Mesothelial cell of epicardium (in vitro differentiated cells): ENCODE measurements at regions not wholly inside any gene's neighbourhood (a gene's known extent, or its start where the extent isn't known, plus 50 kb on each side); places are given as distances from the start of the nearest gene placed in this dataset.

Experiments
- DNase-seq, 2 experiments: peaks; one replicate each; pipeline ENCODE4 v3.0.0; 2021; ENCODE audit warnings: low spot score in 2 of 2; ENCODE audit not compliant: unreplicated experiment in 2 of 2
- H3K27ac Mint-ChIP-seq: 2 replicates; pipeline ENCODE4 v1.8.0; 2021; ENCODE audit warnings: mixed read lengths
- H3K27me3 Mint-ChIP-seq: 2 replicates; pipeline ENCODE4 v1.8.0; 2021; ENCODE audit warnings: low read depth, mixed read lengths
- H3K36me3 Mint-ChIP-seq: 2 replicates; pipeline ENCODE4 v1.8.0; 2021; ENCODE audit warnings: mixed read lengths
- H3K4me1 Mint-ChIP-seq: 2 replicates; pipeline ENCODE4 v1.8.0; 2021; ENCODE audit warnings: mixed read lengths
- H3K4me3 Mint-ChIP-seq: 2 replicates; pipeline ENCODE4 v1.8.0; 2021; ENCODE audit warnings: mild to moderate bottlenecking, moderate library complexity, mixed read lengths
- H3K9me3 Mint-ChIP-seq: 2 replicates; pipeline ENCODE4 v1.8.0; 2021; ENCODE audit warnings: mixed read lengths
- CTCF ChIP-seq: fragments of 200-600 bp; sonication (generic); IDR thresholded peaks from one replicate; pipeline ENCODE4 v1.5.0; 2021; ENCODE audit warnings: antibody characterized with exemption; ENCODE audit not compliant: unreplicated experiment

- TF ChIP-seq CTCF, result no peak
- no peak overlapping the region for H3K27ac Mint-ChIP-seq
- DNase-seq, result no peak
- no peak overlapping the region for H3K4me3 Mint-ChIP-seq
- H3K4me1 Mint-ChIP-seq, result no peaks in the 10 kb centered on the region
- no peaks in the 10 kb centered on the region for H3K36me3 Mint-ChIP-seq
- H3K9me3 Mint-ChIP-seq, result no peaks in the 10 kb centered on the region
- H3K27me3 Mint-ChIP-seq, result peaks cover 6% of the 10 kb centered on the region
These were observed 502.7 kb downstream of the ETNK1 start for GRCh38 chr12:23127701-23128100.

DNA sequence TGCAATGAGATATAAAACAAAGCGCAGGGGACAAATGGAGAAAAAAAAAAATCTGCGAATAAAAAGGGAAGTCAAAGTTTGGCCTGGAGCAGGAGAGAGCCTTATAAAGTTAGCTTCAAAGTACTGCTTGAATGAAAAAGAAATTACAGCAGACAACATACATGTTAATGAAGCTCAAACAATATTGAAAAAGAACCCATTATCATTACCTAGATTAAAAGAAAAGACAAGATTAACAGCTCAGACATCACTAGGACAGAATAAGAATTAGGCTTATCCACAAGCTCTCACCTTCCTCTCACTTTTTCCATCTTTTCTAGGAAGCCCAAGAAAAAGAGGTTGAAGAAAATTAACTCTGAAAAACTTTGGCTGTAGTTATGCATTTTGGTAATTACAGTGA, 503.5 kb downstream of the ETNK1 start:
- Mint-ChIP-seq H3K36me3 (no peaks in the 10 kb centered on the region), H3K27ac (no peak overlapping the region), H3K4me3 (no peak overlapping the region), H3K27me3 (peaks cover 6% of the 10 kb centered on the region), H3K4me1 (no peaks in the 10 kb centered on the region), H3K9me3 (no peaks in the 10 kb centered on the region)
- DNase-seq, result no peak
- no peak for TF ChIP-seq CTCF

- no peak overlapping the region for H3K27ac Mint-ChIP-seq
- H3K9me3 Mint-ChIP-seq, result no peaks in the 10 kb centered on the region
- no peak for DNase-seq
- no peaks in the 10 kb centered on the region for H3K4me1 Mint-ChIP-seq
- peaks cover 3% of the 10 kb centered on the region for H3K27me3 Mint-ChIP-seq
- no peaks in the 10 kb centered on the region for H3K36me3 Mint-ChIP-seq
- no peak for TF ChIP-seq CTCF
- H3K4me3 Mint-ChIP-seq, result no peak overlapping the region
These were observed 507.4 kb downstream of the ETNK1 start for GRCh38 chr12:23132357-23132756.

DNA sequence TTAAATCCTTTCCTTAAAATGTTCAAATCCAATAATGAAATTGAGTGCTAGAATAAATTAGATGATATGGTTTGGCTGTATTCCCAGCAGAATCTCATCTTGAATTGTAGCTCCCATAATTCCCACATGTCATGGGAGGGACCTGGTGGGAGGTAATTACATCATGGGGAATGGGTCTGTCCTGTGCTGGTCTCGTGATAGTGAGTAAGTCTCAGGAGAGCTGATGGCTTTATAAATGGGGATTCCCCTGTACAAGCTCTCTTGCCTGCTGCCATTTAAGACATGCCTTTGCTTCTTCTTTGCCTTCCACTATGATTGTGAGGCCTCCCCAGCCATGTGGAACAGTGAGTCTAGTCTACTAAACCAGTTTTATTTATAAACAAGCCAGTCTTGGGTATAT, 508.5 kb downstream of the ETNK1 start:
- TF ChIP-seq CTCF, result no peak
- Mint-ChIP-seq H3K4me1 (no peaks in the 10 kb centered on the region), H3K4me3 (no peak overlapping the region), H3K9me3 (no peaks in the 10 kb centered on the region), H3K27me3 (no peaks in the 10 kb centered on the region), H3K27ac (no peak overlapping the region), H3K36me3 (no peaks in the 10 kb centered on the region)
- no peak for DNase-seq

DNA sequence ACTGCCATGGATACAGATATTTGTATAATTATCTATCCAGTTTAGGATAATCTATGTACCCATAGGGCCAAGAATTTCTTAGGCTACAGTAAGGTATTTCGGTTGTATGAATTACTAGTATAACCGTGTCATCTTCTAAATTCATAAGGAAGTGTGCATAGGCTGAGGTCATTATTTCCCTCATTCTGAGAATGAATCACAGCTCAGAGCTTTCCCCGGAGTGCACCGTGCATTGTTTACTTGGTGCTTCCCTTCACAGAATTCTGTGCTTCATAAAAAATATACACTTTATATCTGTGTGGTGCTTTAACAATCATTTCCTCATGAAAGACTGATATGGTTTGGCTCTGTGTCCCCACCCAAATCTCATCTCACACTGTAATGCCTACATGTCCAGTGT, 514.1 kb downstream of the ETNK1 start:
- H3K4me3 Mint-ChIP-seq, result no peak overlapping the region
- no peak for DNase-seq
- no peak for TF ChIP-seq CTCF
- peaks cover 7% of the 10 kb centered on the region for H3K4me1 Mint-ChIP-seq
- H3K9me3 Mint-ChIP-seq, result peaks cover 8% of the 10 kb centered on the region
- no peaks in the 10 kb centered on the region for H3K27me3 Mint-ChIP-seq
- H3K27ac Mint-ChIP-seq, result no peak overlapping the region
- H3K36me3 Mint-ChIP-seq, result no peaks in the 10 kb centered on the region

DNA sequence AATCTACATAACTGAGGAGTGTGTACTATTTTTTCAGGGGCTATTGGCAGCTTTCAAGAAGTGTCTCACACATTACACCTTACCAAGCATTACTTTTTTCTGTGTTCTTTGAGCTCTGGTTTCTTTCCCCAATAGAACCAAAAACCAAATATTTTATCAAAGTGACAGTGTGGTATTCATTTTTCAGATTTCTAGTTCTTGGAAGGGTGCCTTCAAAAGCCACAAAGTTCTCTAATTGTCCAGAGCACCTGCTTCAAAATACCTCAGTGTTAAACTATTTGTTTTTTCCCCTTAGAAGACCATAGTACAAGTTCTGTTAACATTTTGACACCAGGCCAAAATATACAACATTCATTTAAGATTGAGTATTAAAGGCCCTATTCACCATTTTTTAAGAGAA, 515.7 kb downstream of the ETNK1 start:
- no peak overlapping the region for H3K4me3 Mint-ChIP-seq
- TF ChIP-seq CTCF, result no peak
- peaks cover 7% of the 10 kb centered on the region for H3K36me3 Mint-ChIP-seq
- peaks cover 7% of the 10 kb centered on the region for H3K4me1 Mint-ChIP-seq
- peaks cover 23% of the 10 kb centered on the region for H3K9me3 Mint-ChIP-seq
- H3K27me3 Mint-ChIP-seq, result no peaks in the 10 kb centered on the region
- no peak overlapping the region for H3K27ac Mint-ChIP-seq
- no peak for DNase-seq
